OCI-M2 (cell line): ENCODE measurements at regions not wholly inside any gene's neighbourhood (a gene's known extent, or its start where the extent isn't known, plus 50 kb on each side); places are given as distances from the start of the nearest gene placed in this dataset.

Experiments
- DNase-seq: peaks from one replicate; lab custom pipeline; 2025; ENCODE audit not compliant: unreplicated experiment; lab: John Stamatoyannopoulos, UW

DNA sequence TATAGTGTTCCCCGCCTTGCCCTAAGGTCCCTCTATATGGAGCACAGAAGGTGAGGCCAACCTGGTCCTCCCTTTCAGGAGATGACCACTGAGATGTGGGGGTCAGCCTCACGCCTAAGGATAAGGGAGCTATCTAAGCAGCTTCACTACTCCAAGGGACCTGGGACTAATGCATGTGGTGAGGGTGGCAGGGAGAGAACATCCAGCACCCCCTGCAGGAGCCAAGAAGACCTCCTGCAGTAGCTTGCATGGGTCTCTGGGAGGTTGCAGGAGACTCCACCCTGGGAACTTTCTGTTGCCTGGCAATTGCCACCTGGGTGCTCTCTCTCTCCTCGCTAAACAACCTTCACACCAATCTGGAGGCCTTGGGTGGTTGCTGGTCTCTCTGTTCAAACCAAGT, 93.0 kb upstream of the KLHL29 start:
- no peak for DNase-seq

DNA sequence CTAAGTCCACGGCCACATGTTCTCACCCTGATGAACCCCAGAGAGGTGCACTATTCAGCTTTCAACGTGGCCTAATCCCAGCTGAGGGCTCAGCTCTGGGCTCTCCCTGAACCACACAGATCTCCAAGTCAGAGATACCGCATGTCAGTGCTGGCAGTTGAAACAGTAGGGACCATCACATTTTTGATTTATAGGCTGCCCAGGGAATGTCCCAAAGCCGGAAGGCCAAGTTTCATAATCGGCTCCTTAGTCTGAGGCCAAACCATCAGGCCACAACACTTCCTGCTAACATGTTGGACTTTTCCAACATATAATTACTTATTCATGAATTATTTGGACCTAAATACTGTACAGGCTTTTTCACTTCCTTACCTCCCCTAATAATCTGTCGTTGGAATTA, 91.9 kb upstream of the KLHL29 start:
- DNase-seq: no peak

- no peak for DNase-seq
These were observed 91.2 kb upstream of the KLHL29 start for GRCh38 chr2:23293731-23294130.

DNA sequence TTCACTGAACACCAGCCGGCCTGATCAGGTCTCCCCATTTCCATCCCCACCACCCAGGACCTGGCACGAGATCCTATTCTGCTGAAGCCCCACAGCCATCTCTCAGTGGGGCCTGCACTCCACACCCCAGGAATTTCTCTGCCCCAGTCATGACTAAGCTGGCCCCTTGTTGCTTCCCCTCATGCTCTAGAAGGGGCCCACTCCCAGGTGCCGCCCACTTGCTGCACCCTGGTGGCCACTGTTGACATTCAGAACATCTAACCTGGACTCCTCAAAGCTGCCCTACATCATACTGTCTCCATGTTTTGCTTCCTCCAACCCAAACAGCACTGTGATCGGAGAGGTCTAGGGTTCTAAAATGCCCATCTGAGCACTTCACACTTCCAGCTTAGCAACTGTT, 90.7 kb upstream of the KLHL29 start:
- DNase-seq: no peak

DNA sequence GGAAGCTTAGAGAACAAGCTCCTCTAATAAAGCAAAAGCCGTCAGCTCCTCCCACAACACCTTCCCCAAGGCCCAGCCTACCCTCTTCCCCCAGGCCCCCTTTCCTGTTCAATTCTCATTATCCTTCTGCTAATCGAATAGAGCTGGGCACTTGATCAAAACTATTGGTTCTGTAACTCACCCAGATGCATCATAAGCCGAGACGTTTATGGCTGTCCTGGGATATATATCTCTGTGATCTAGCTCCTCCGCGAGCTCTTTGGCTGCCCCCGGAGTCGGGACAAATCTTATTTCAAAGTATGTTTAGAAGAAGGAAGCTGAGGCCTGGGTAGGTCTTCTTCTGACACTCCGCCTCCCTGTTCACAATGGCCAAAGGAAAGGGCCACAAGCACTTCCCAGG, 88.3 kb upstream of the KLHL29 start:
- DNase-seq: no peak

GRCh38 chr2:23297112-23297511, 87.9 kb upstream of the KLHL29 start:
- no peak for DNase-seq

DNA sequence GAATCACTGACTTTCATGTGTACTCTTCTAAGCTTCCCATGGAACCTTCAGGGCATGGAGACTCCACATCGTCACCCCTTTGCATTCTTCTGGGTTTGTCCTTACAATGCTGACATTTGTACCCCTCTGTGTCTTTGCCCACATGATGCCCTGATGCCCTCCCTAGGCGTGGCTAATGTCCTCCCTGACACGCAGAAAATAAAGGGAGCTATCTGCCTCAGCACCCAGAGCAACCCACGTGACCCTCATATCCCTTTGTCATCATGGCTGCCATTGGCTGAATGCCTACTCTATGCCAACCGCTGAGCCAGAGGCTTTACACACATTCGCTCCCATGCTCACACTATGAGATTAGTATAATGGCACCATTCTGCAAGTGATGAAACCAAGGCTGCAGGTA, 86.4 kb upstream of the KLHL29 start:
- DNase-seq: no peak

DNA sequence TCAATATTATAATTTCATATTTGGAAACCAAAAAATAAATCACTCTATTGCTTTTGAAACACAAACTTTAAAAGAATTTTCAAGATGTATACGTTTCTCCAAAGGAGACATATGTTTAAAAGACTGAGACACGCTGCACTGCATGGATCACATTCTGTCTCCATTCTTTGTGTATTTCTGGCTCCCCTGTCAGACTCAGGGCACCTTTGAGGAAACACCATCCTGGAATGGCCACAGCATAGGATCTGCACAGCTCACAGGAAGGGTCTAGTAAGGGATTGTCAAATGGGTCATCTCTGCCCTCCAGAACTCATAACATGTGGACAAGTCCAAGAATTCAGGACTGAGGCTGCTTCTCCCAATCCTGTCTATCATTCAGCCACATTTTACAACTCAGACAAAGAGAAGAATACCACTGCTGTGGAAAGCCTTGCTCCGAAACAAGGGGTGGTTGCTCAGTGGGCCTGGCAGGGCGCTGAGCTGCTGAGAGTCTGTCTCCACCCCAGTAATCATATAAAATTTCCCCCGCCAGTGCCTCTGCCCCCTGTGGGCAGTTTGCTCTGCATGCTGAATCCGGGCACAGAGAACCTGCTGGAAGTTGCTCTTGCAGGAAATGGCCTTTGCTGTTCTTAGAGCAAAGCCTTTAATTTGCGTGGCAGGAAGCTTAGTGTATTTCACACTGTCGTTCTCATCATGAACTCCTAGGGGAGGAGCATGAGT, 85.3 kb upstream of the KLHL29 start:
- no peak for DNase-seq

- no peak for DNase-seq
These were observed 83.8 kb upstream of the KLHL29 start for GRCh38 chr2:23301136-23301535.

DNA sequence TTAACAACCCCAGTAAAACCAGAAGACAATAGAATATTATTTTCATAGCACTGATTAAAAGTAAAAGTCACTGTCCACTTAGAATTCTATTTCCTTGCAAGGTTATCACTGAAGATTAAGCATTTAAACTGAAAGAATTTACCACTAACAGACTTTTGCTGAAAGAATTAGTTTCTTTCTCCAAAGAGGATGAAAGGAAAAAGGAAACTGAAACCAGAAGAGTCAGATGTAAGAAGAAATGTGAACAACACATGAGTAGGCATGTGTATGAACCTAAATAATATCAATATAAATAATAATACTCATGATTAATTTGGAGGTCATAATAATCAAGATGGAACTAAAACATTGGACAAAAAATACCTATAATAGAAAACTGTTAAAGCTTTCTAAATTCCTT, 82.4 kb upstream of the KLHL29 start:
- DNase-seq: no peak

DNA sequence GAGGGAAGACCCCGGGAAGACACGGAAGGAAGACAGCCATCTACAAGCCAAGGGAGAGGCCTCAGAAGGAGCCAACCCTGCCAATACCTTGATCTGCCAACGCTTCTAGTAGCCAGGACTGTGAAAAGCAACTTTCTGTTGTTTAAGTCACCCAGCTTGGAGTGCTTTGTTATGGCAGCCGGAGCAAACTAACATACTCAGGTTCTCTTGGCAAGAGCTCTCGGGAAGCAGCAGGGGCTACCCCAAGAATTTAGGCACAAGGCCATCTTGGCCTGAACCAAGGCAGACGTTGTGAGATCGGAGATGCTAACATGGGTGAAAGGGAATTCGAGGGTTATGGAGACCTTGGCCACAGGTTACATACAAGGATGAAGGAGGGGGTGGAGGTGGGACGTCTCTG, 78.6 kb upstream of the KLHL29 start:
- no peak for DNase-seq

DNA sequence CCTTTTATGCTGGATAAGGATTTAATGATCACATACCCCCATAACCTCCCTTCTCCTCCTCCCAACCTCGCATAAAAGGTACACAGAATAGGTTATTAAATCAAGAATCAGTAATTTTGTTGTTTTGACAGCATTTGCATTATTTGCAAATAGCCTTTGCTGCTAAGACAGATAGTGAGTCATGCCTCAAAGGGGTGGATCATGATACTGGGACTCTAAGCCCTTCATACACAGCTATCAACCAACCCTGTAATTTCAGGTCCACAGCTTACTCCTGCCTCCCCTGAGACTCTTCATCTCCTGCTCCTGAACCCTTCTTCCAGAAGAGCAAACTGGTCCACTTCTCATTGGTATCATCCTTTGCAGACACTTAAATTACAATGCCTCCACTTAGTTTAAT, 73.8 kb upstream of the KLHL29 start:
- no peak for DNase-seq

- no peak for DNase-seq
These were observed 71.9 kb upstream of the KLHL29 start for GRCh38 chr2:23312996-23313606.

DNA sequence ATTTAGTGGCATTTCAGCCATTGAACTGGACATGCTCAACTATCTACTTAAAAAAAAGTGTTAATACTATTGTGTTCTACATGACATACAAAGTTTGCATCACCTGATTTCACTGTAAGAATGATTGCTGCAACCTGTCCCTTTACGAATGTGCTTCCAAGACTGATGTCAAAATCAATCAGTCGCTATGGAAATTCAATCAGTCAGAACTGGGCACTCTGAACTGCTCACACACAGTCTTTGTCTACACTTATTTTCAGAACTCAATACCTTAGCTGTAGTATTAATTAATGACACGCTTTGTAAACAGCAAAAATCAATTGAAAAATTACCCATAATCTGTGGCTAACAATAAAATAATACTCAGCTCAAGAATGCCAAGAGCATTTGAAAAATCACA, 70.3 kb upstream of the KLHL29 start:
- DNase-seq: no peak

DNA sequence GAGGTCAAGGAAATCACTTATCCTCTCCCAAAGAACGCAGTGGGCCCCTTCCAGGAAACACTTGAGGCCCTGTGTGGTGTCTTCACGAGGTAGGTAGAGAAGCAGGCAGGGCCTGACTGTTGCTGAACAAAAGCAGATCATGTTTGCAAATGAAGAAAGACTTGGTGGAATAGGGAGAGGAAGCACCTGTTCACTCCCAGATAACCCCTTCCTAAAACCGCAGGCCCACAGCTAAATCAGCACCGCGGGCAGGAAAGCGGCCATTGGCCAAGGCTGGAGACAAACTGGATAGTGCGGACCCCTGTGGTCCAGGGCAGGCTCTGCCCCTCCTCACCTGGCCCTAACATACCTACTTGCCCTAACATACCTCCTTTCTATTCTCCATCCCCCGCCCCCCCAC, 64.9 kb upstream of the KLHL29 start:
- DNase-seq: no peak

GRCh38 chr2:23321751-23322150, 63.2 kb upstream of the KLHL29 start:
- no peak for DNase-seq

- DNase-seq: no peak
These were observed 62.3 kb upstream of the KLHL29 start for GRCh38 chr2:23322567-23323197.

GRCh38 chr2:23323198-23323916, 61.6 kb upstream of the KLHL29 start:
- DNase-seq: no peak

- DNase-seq: no peak
These were observed 60.9 kb upstream of the KLHL29 start for GRCh38 chr2:23323917-23324680.

- no peak for DNase-seq
These were observed 58.6 kb upstream of the KLHL29 start for GRCh38 chr2:23326330-23326729.

- no peak for DNase-seq
These were observed 57.6 kb upstream of the KLHL29 start for GRCh38 chr2:23327416-23327815.
